GM12878 (cell line): ENCODE measurements at regions not wholly inside any gene's neighbourhood (a gene's known extent, or its start where the extent isn't known, plus 50 kb on each side); places are given as distances from the start of the nearest gene placed in this dataset.

ENCODE experiments used
- ATAC-seq: fragments of 200-7000 bp; cut with Tn5 transposase; 3 replicates; pipeline ENCODE4 v1.9.1; 2020; ENCODE audit warnings: mild to moderate bottlenecking, moderate library complexity
- BruUV-seq: library from RNA; stranded (reverse); fragments of 400-500 nt; replicated peaks from 2 replicates; lab custom pipeline; 2021; lab: Mats Ljungman, UMichigan
- CTCF ChIA-PET: fragments of 300-600 bp; sonication (Branson Sonifier 250); formaldehyde crosslinking; extraction: SDS; loops from one replicate; lab custom pipeline; 2021; ENCODE audit warnings: inconsistent platforms; lab: Yijun Ruan, JAX
- POLR2A ChIA-PET: fragments of 350-600 bp; formaldehyde crosslinking; extraction: SDS; loops from one replicate; lab custom pipeline; 2021; ENCODE audit warnings: inconsistent platforms; lab: Charles Lee
- RAD21 ChIA-PET: fragments of 300-600 bp; sonication (Branson Sonifier 250); formaldehyde crosslinking; loops from one replicate; lab custom pipeline; 2023; ENCODE audit warnings: antibody characterized with exemption; ENCODE audit not compliant: unreplicated experiment; lab: Charles Lee
- SMC1A ChIA-PET: fragments of 300-600 bp; sonication (Branson Sonifier 250); formaldehyde crosslinking; loops from one replicate; lab custom pipeline; 2023; ENCODE audit not compliant: unreplicated experiment, uncharacterized antibody; lab: Charles Lee
- DNase-seq: peaks from one replicate; pipeline ENCODE4 v3.0.0-alpha.2; 2011; ENCODE audit warnings: low read depth, low spot score
- FAIRE-seq: peaks from 3 replicates; lab custom pipeline; 2011; peaks lifted over from hg19 to GRCh38; lab: Jason Lieb, UNC
- H2AFZ ChIP-seq: 2 replicates; pipeline ENCODE4 v1.6.0; 2011; ENCODE audit warnings: low read depth, low read length, control low read depth; ENCODE audit not compliant: control insufficient read depth
- H3K27ac ChIP-seq: 2 replicates; pipeline ENCODE4 v1.5.1; 2011; ENCODE audit warnings: control low read depth; ENCODE audit not compliant: control insufficient read depth, insufficient read depth
- H3K27me3 ChIP-seq, 2 experiments: replicated peaks in 1 of 2; 2 replicates each; pipeline versions ENCODE4 v1.6.0 to v1.6.1; 2011; ENCODE audit warnings: low read length in 1 of 2; ENCODE audit not compliant: control insufficient read depth in 2 of 2, insufficient read depth in 2 of 2
- H3K36me3 ChIP-seq, 2 experiments: 2 replicates each; pipeline ENCODE4 v1.5.1; 2011; ENCODE audit warnings: low read length in 1 of 2; ENCODE audit not compliant: control insufficient read depth in 2 of 2, insufficient read depth in 2 of 2
- H3K4me1 ChIP-seq: 2 replicates; pipeline ENCODE4 v1.6.1; 2011; ENCODE audit warnings: mild to moderate bottlenecking, low read length, moderate library complexity, mixed read lengths; ENCODE audit not compliant: control insufficient read depth, insufficient read depth
- H3K4me2 ChIP-seq: 2 replicates; pipeline ENCODE4 v1.6.0; 2011; ENCODE audit warnings: control low read depth; ENCODE audit not compliant: control insufficient read depth, insufficient read depth
- H3K4me3 ChIP-seq: fragments of 200-600 bp; sonication (generic); 2 replicates; pipeline ENCODE4 v1.5.1; 2016
- H3K79me2 ChIP-seq: 2 replicates; pipeline ENCODE4 v1.6.0; 2011; ENCODE audit warnings: low read length; ENCODE audit not compliant: control insufficient read depth, insufficient read depth
- H3K9ac ChIP-seq: 2 replicates; pipeline ENCODE4 v1.8.0; 2011; ENCODE audit warnings: low read length, control low read depth, mixed read lengths; ENCODE audit not compliant: control insufficient read depth, insufficient read depth
- H3K9me3 ChIP-seq: replicated peaks from 3 replicates; pipeline ENCODE4 v1.5.1; 2011; ENCODE audit warnings: mild to moderate bottlenecking, low read length; ENCODE audit not compliant: control insufficient read depth, insufficient read depth
- H4K20me1 ChIP-seq: 2 replicates; pipeline ENCODE4 v1.6.0; 2011; ENCODE audit not compliant: control insufficient read depth, insufficient read depth
- HDAC2 ChIP-seq: fragments of 200-600 bp; sonication (generic); IDR thresholded peaks from 2 replicates; pipeline ENCODE4 v1.6.1; 2017
- HSF1 ChIP-seq: fragments of 150-350 bp; IDR thresholded peaks from 2 replicates; pipeline ENCODE4 v1.6.1; 2014; ENCODE audit warnings: mild to moderate bottlenecking, low read depth, low read length
- IRF3 ChIP-seq: fragments of 450-650 bp; IDR thresholded peaks from 2 replicates; pipeline ENCODE4 v1.6.1; 2014; ENCODE audit warnings: mild to moderate bottlenecking
- NFIC ChIP-seq: IDR thresholded peaks from 2 replicates; pipeline ENCODE4 v1.6.1; 2012; ENCODE audit warnings: low read depth, mild to moderate bottlenecking, inconsistent platforms, low read length, moderate library complexity
- NFYB ChIP-seq: IDR thresholded peaks from 2 replicates; pipeline ENCODE4 v1.6.1; 2011; ENCODE audit warnings: low read depth, mild to moderate bottlenecking, low read length, improper control_type of control experiment, moderate library complexity; ENCODE audit not compliant: insufficient read depth
- PAX8 ChIP-seq: fragments of 450-650 bp; IDR thresholded peaks from 2 replicates; pipeline ENCODE4 v1.6.1; 2017; ENCODE audit warnings: mild to moderate bottlenecking, moderate library complexity
- RAD51 ChIP-seq: fragments of 450-650 bp; IDR thresholded peaks from 2 replicates; pipeline ENCODE4 v1.6.1; 2016; ENCODE audit warnings: moderate library complexity, mild to moderate bottlenecking, inconsistent platforms
- RBBP5 ChIP-seq: fragments of 200-600 bp; sonication (generic); conservative IDR thresholded peaks from 2 replicates; pipeline ENCODE4 v1.6.1; 2016
- SPI1 ChIP-seq: IDR thresholded peaks from 2 replicates; pipeline ENCODE4 v1.6.1; 2011; ENCODE audit warnings: low read depth, mild to moderate bottlenecking, low read length, moderate library complexity, borderline replicate concordance; ENCODE audit not compliant: insufficient read depth
- STAT3 ChIP-seq: IDR thresholded peaks from 2 replicates; pipeline ENCODE4 v1.6.1; 2011; ENCODE audit warnings: low read depth, low read length, improper control_type of control experiment
- ZNF384 ChIP-seq: IDR thresholded peaks from 2 replicates; pipeline ENCODE4 v1.6.1; 2012; ENCODE audit warnings: low read depth, mild to moderate bottlenecking, low read length, improper control_type of control experiment, borderline replicate concordance
- ZNF592 ChIP-seq: fragments of 450-650 bp; IDR thresholded peaks from 2 replicates; pipeline ENCODE4 v1.6.1; 2017; ENCODE audit warnings: mild to moderate bottlenecking, moderate library complexity
- WGBS: methylation state at CpG from one replicate; pipeline ENCODE4 v1.1.6; 2016; ENCODE audit warnings: low lambda C conversion rate; ENCODE audit not compliant: insufficient replicate concordance, insufficient coverage; ENCODE audit errors: missing lambda C conversion rate; 5-methylcytosine and 5-hydroxymethylcytosine counted together
- in situ Hi-C: fragments of 300-500 bp; cut with MboI; formaldehyde crosslinking; loops from 9 replicates; pipeline ENCODE4 v1.14.3; 2018; ENCODE audit warnings: mixed read lengths
- intact Hi-C: fragments of 100-400 bp; cut with micrococcal nuclease; formaldehyde crosslinking; loops from one replicate; pipeline ENCODE4 v1.14.2; 2022; ENCODE audit not compliant: unreplicated experiment

- TF ChIP-seq NFYB: no peak
Observed at GRCh38 chr7:28312948-28313347, 99.4 kb upstream of the CREB5 start (continued).

GRCh38 chr7:28314841-28315240, 97.5 kb upstream of the CREB5 start:
- SMC1A ChIA-PET: no interaction called here
- TF ChIP-seq RBBP5 (no peak), ZNF384 (no peak), HSF1 (no peak), IRF3 (no peak), SPI1 (no peak), HDAC2 (no peak), NFIC (no peak), STAT3 (no peak), RAD51 (no peak), PAX8 (no peak), ZNF592 (no peak)
- TF ChIP-seq, all 136 proteins: peak for 0
- ATAC-seq: no peak

More at GRCh38 chr7:28314841-28315240, 97.5 kb upstream of the CREB5 start:
- no peak overlapping the region for H3K9ac ChIP-seq
- H3K4me2 ChIP-seq: no peak overlapping the region
- CTCF ChIA-PET: no interaction called here
- H3K36me3 ChIP-seq: no peaks in the 10 kb centered on the region
- H3K27ac ChIP-seq: no peak overlapping the region
- H3K27me3 ChIP-seq: peaks cover 4 to 7% of the 10 kb centered on the region in 2 experiments; a peak in 2 of 4 replicates
- DNase-seq: no peak
- H3K4me1 ChIP-seq: no peaks in the 10 kb centered on the region
- no peak for FAIRE-seq
- intact Hi-C loops (no loop called here), in situ Hi-C loops (no loop called here)
- RAD21 ChIA-PET: no interaction called here
- no TSS peak for BruUV-seq
- H3K79me2 ChIP-seq: no peaks in the 10 kb centered on the region
- no peak overlapping the region for H3K4me3 ChIP-seq
- 16% methylated on average over 3 of the region's 3 CpGs for WGBS
- H2AFZ ChIP-seq: no peak overlapping the region
- POLR2A ChIA-PET: no interaction called here
- no peaks in the 10 kb centered on the region for H4K20me1 ChIP-seq
- H3K9me3 ChIP-seq: no peaks in the 10 kb centered on the region
